Trophoblast cell (in vitro differentiated cells and primary cell): ENCODE measurements at regions not wholly inside any gene's neighbourhood (a gene's known extent, or its start where the extent isn't known, plus 50 kb on each side); places are given as distances from the start of the nearest gene placed in this dataset.
"Not testable (repeated sequence)": the region's sequence is repeated elsewhere in the genome, so short reads cannot be mapped to it uniquely, and the experiment has no call there.

Experiments
- DNase-seq, 2 donors: peaks; one replicate each; pipeline ENCODE4 v3.0.0-alpha.2; 2016
- H2AFZ ChIP-seq: 2 replicates; pipeline ENCODE4 v1.6.1; 2013; ENCODE audit warnings: low read length, moderate library complexity, mild to moderate bottlenecking; ENCODE audit not compliant: insufficient read depth, poor library complexity
- H2AK5ac ChIP-seq: 2 replicates; pipeline ENCODE4 v1.6.1; 2013; ENCODE audit warnings: mild to moderate bottlenecking, low read length
- H2BK120ac ChIP-seq: 2 replicates; pipeline ENCODE4 v1.6.1; 2013; ENCODE audit warnings: low read length, mild to moderate bottlenecking, moderate library complexity; ENCODE audit not compliant: insufficient read depth, poor library complexity
- H2BK12ac ChIP-seq: 2 replicates; pipeline ENCODE4 v1.6.1; 2013; ENCODE audit warnings: mild to moderate bottlenecking, low read length, moderate library complexity
- H2BK5ac ChIP-seq: 2 replicates; pipeline ENCODE4 v1.6.1; 2013; ENCODE audit warnings: low read length, low read depth, moderate library complexity, mild to moderate bottlenecking; ENCODE audit not compliant: poor library complexity
- H3K14ac ChIP-seq: 2 replicates; pipeline ENCODE4 v1.6.1; 2013; ENCODE audit warnings: mild to moderate bottlenecking, low read length
- H3K18ac ChIP-seq: 2 replicates; pipeline ENCODE4 v1.6.1; 2013; ENCODE audit warnings: mild to moderate bottlenecking, low read length
- H3K23ac ChIP-seq: 2 replicates; pipeline ENCODE4 v1.6.1; 2013; ENCODE audit warnings: low read length
- H3K27ac ChIP-seq: 2 replicates; pipeline ENCODE4 v1.5.1; 2013; ENCODE audit warnings: low read depth, mild to moderate bottlenecking, inconsistent platforms, low read length, moderate library complexity
- H3K27me3 ChIP-seq: 2 replicates; pipeline ENCODE4 v1.6.1; 2013; ENCODE audit warnings: inconsistent platforms, mild to moderate bottlenecking, low read length, moderate library complexity; ENCODE audit not compliant: insufficient read depth
- H3K36me3 ChIP-seq, 2 experiments: 1 replicate in 1 of 2; 2 replicates in 1 of 2; pipeline ENCODE4 v1.6.1; 2013; ENCODE audit warnings: low read length in 2 of 2, mild to moderate bottlenecking in 2 of 2, moderate library complexity in 1 of 2; ENCODE audit not compliant: insufficient read depth in 2 of 2, control insufficient read depth in 1 of 2
- H3K4ac ChIP-seq: 2 replicates; pipeline ENCODE4 v1.6.1; 2013; ENCODE audit warnings: low read depth, mild to moderate bottlenecking, low read length, moderate library complexity
- H3K4me1 ChIP-seq, 2 experiments: 1 replicate in 1 of 2; 2 replicates in 1 of 2; pipeline ENCODE4 v1.6.1; 2013; ENCODE audit warnings: low read length in 2 of 2, mild to moderate bottlenecking in 2 of 2, moderate library complexity in 1 of 2; ENCODE audit not compliant: insufficient read depth in 2 of 2, control insufficient read depth in 1 of 2
- H3K4me2 ChIP-seq: 2 replicates; pipeline ENCODE4 v1.6.1; 2013; ENCODE audit warnings: inconsistent platforms, mild to moderate bottlenecking, low read length, moderate library complexity
- H3K4me3 ChIP-seq: 2 replicates; pipeline ENCODE4 v1.5.1; 2013; ENCODE audit warnings: mild to moderate bottlenecking, low read depth, low read length, inconsistent platforms
- H3K79me1 ChIP-seq: one replicate; pipeline ENCODE4 v1.6.1; 2013; ENCODE audit warnings: low read length
- H3K79me2 ChIP-seq: 2 replicates; pipeline ENCODE4 v1.6.1; 2013; ENCODE audit warnings: low read length, mild to moderate bottlenecking; ENCODE audit not compliant: control insufficient read depth, insufficient read depth, poor library complexity
- H3K9ac ChIP-seq: 2 replicates; pipeline ENCODE4 v1.6.1; 2013; ENCODE audit warnings: mild to moderate bottlenecking, low read length
- H3K9me3 ChIP-seq: 2 replicates; pipeline ENCODE4 v1.6.1; 2013; ENCODE audit warnings: low read depth, mild to moderate bottlenecking, control low read depth, inconsistent platforms, low read length; ENCODE audit not compliant: insufficient read depth
- H4K12ac ChIP-seq: 2 replicates; pipeline ENCODE4 v1.6.1; 2013; ENCODE audit warnings: low read depth, mild to moderate bottlenecking, low read length, moderate library complexity
- H4K8ac ChIP-seq: 2 replicates; pipeline ENCODE4 v1.6.1; 2013; ENCODE audit warnings: low read depth, mild to moderate bottlenecking, low read length, moderate library complexity
- H4K91ac ChIP-seq: one replicate; pipeline ENCODE4 v1.6.1; 2013; ENCODE audit warnings: low read depth, mild to moderate bottlenecking, low read length, moderate library complexity
- WGBS: extraction: QIAGEN DNeasy Blood & Tissue Kit; methylation state at CpG from one replicate; pipeline ENCODE4 v1.1.7; 2013; ENCODE audit warnings: missing lambda C conversion rate; ENCODE audit not compliant: insufficient read length, insufficient coverage; ENCODE audit errors: extremely low coverage; 5-methylcytosine and 5-hydroxymethylcytosine counted together

DNA sequence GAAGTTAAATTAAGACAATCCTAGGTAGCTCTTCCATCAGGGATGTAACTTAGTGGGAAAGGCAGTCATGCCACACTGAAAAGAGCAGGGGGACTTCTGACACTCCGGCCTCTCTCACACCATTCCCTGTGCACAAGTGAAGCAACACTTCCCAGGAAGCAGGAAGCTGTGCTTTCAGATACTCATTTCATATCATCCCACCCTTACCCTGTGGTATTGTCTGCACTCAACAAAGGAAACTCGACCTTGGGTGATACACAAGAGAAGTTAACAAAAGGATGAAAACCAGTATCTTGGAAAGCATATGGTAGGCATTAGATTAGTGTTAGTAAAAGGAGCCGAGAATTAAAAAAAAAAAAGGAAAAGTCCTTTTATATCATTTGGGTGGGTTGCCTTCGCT is 61.3 kb upstream of the MDM1 start:
- Histone ChIP-seq H4K12ac (no peak overlapping the region), H4K91ac (no peak overlapping the region), H3K27me3 (no peaks in the 10 kb centered on the region), H3K4me3 (no peak overlapping the region), H2AK5ac (no peak overlapping the region), H2BK5ac (no peak overlapping the region), H3K27ac (no peak overlapping the region), H4K8ac (no peak overlapping the region), H3K9ac (no peak overlapping the region), H3K79me2 (no peaks in the 10 kb centered on the region), H3K18ac (no peak overlapping the region), H2BK120ac (no peak overlapping the region), H3K79me1 (no peaks in the 10 kb centered on the region), H3K14ac (no peak overlapping the region), H3K9me3 (peaks cover 5% of the 10 kb centered on the region), H3K23ac (no peak overlapping the region), H3K4me1 (no peaks in the 10 kb centered on the region), H2AFZ (no peak overlapping the region), H2BK12ac (no peak overlapping the region), H3K4me2 (no peak overlapping the region), H3K36me3 (no peaks in the 10 kb centered on the region), H3K4ac (no peak overlapping the region)
- DNase-seq: no peak
- no CpG with 5 or more reads among the region's 4 CpGs for WGBS

DNA sequence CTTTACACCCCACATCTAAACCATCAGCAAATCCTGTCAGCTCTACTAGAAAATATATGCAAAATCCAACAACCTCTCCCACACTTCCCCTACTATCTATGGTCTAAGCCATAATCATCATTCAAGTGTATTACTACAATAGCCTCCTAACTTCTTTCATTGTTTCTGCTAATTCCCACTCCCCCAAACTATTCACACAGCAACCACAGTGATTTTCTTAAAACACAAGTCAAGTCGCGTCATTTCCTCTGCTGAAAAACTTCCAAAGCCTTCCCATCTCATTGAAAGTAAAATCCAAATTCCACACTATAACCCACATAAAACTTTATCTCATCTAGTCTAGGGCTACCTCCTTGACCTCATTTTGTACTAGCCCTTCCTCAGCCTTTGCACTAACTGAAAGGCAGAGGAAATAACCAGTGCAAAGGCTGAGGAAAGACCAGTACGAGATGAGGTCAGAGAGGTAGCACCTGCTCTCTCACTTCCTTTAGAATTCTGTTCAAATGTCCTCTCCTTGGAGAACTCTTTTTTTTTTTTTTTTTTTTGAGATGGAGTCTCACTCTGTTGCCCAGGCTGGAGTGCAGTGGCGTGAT is 65.5 kb upstream of the MDM1 start:
- no peak for DNase-seq
- Histone ChIP-seq H3K4me1 (no peaks in the 10 kb centered on the region), H3K14ac (no peak overlapping the region), H4K12ac (no peak overlapping the region), H2AK5ac (no peak overlapping the region), H3K9me3 (no peaks in the 10 kb centered on the region), H3K4me2 (no peak overlapping the region), H2BK12ac (no peak overlapping the region), H3K23ac (no peak overlapping the region), H2BK120ac (no peak overlapping the region), H3K36me3 (no peaks in the 10 kb centered on the region), H4K8ac (no peak overlapping the region), H3K27me3 (no peaks in the 10 kb centered on the region), H3K4ac (no peak overlapping the region), H3K79me2 (no peaks in the 10 kb centered on the region), H3K79me1 (no peaks in the 10 kb centered on the region), H2AFZ (no peak overlapping the region), H2BK5ac (no peak overlapping the region), H3K18ac (no peak overlapping the region), H3K27ac (no peak overlapping the region), H3K4me3 (no peak overlapping the region), H3K9ac (no peak overlapping the region), H4K91ac (no peak overlapping the region)
- WGBS: no CpG with 5 or more reads among the region's 4 CpGs

DNA sequence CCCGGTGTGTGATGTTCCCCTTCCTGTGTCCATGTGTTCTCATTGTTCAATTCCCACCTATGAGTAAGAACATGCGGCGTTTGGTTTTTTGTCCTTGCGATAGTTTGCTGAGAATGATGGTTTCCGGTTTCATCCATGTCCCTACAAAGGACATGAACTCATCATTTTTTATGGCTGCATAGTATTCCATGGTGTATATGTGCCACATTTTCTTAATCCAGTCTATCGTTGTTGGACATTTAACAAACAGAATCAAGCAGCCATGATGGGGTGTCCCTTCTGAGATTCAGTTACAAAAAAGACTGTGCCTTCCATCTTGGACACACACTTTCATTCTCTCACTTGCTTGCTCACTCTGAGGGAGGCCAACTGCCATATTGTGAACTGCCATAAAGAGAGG is 66.5 kb upstream of the MDM1 start:
- H3K18ac ChIP-seq, H3K36me3 ChIP-seq: not testable (repeated sequence)
- WGBS: no CpG with 5 or more reads among the region's 6 CpGs

DNA sequence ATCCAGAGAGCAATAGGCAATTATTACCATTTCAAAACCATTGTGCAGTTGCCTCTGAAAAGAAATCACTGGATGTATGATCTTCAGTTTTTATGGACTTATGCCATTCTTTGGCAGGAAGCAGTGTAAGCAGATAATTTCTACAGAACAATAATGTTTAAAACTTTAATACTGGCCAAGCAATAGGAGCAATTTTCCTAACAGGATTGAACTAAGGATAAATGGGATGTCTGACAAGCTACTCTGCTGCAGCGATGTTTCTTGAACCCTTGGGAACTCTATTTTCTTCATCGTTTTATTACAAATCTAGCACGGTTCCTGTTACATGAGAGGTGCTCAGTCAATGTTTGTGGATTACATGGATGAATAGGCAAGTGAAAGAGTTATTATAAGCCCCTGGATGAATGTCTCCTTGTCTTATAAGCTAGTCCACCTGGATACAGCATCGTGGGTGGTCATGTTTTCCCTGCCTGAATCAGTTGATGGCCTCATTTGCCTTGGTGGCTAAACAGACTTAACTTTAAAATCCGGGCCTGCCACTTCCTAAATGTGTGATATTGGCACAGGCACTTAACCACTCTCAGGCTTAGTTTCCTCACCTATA is 68.2 kb upstream of the MDM1 start:
- Histone ChIP-seq H4K8ac (no peak overlapping the region), H3K79me1 (no peaks in the 10 kb centered on the region), H3K9me3 (no peaks in the 10 kb centered on the region), H4K12ac (no peak overlapping the region), H2BK12ac (no peak overlapping the region), H3K79me2 (no peaks in the 10 kb centered on the region), H2BK120ac (no peak overlapping the region), H3K4me3 (no peak overlapping the region), H3K27ac (no peak overlapping the region), H3K18ac (no peak overlapping the region), H4K91ac (no peak overlapping the region), H2AK5ac (no peak overlapping the region), H3K4ac (no peak overlapping the region), H2BK5ac (no peak overlapping the region), H3K23ac (no peak overlapping the region), H3K4me1 (no peaks in the 10 kb centered on the region), H3K36me3 (no peaks in the 10 kb centered on the region), H3K4me2 (no peak overlapping the region), H3K27me3 (no peaks in the 10 kb centered on the region), H3K9ac (no peak overlapping the region), H3K14ac (no peak overlapping the region), H2AFZ (no peak overlapping the region)
- no CpG with 5 or more reads among the region's 5 CpGs for WGBS
- no peak for DNase-seq

More for the DNA sequence above, 66.5 kb upstream of the MDM1 start:
- not testable (repeated sequence) for H4K12ac ChIP-seq, H4K8ac ChIP-seq, H3K4ac ChIP-seq, H3K27me3 ChIP-seq, H3K27ac ChIP-seq, H3K79me2 ChIP-seq, H2BK5ac ChIP-seq, H4K91ac ChIP-seq, H3K4me1 ChIP-seq, H3K23ac ChIP-seq, H3K9ac ChIP-seq, H3K14ac ChIP-seq, H3K4me3 ChIP-seq, H3K4me2 ChIP-seq, H3K9me3 ChIP-seq, DNase-seq, H2BK120ac ChIP-seq, H3K79me1 ChIP-seq, H2AFZ ChIP-seq, H2AK5ac ChIP-seq, H2BK12ac ChIP-seq
